Kidney (tissue), 13 donors: ENCODE measurements at regions not wholly inside any gene's neighbourhood (a gene's known extent, or its start where the extent isn't known, plus 50 kb on each side); places are given as distances from the start of the nearest gene placed in this dataset.

Experiments
- DNase-seq, 5 donors: peaks; one replicate each; pipeline ENCODE4 v3.0.0-alpha.2; 2013 to 2020
- FAIRE-seq: peaks from 2 replicates; lab custom pipeline; 2012; peaks lifted over from hg19 to GRCh38; lab: Jason Lieb, UNC
- H3K27ac ChIP-seq, 2 donors: one replicate each; pipeline ENCODE4 v1.7.0; 2013; ENCODE audit warnings: low read depth in 2 of 2, low read length in 2 of 2, inconsistent platforms in 1 of 2
- H3K27me3 ChIP-seq: one replicate; pipeline ENCODE4 v1.7.1; 2013; ENCODE audit warnings: low read length, inconsistent platforms; ENCODE audit not compliant: control insufficient read depth, insufficient read depth
- H3K36me3 ChIP-seq, 3 donors: one replicate each; pipeline versions ENCODE4 v1.7.0 to v1.7.1; 2013; ENCODE audit warnings: low read length in 3 of 3, control low read depth in 1 of 3, inconsistent platforms in 1 of 3; ENCODE audit not compliant: insufficient read depth in 3 of 3, control insufficient read depth in 2 of 3
- H3K4me1 ChIP-seq, 3 donors: one replicate each; pipeline versions ENCODE4 v1.7.0 to v1.7.1; 2013; ENCODE audit warnings: low read length in 3 of 3, inconsistent platforms in 1 of 3, low read depth in 1 of 3; ENCODE audit not compliant: control insufficient read depth in 2 of 3, insufficient read depth in 2 of 3
- H3K4me3 ChIP-seq, 3 donors: one replicate each; pipeline versions ENCODE4 v1.7.0 to v1.8.1; 2013; ENCODE audit warnings: low read length in 3 of 3, control low read depth in 1 of 3, inconsistent platforms in 1 of 3
- H3K9ac ChIP-seq, 3 donors: one replicate each; pipeline versions ENCODE4 v1.7.0 to v1.7.1; 2013; ENCODE audit warnings: low read length in 3 of 3, control low read depth in 1 of 3, inconsistent platforms in 1 of 3
- H3K9me3 ChIP-seq, 3 donors: one replicate each; pipeline versions ENCODE4 v1.7.0 to v1.7.1; 2013; ENCODE audit warnings: low read length in 3 of 3, control low read depth in 1 of 3, inconsistent platforms in 1 of 3; ENCODE audit not compliant: control insufficient read depth in 2 of 3, insufficient read depth in 1 of 3
- intact Hi-C: fragments of 100-400 bp; cut with DNase I; formaldehyde crosslinking; loops from one replicate; pipeline ENCODE4 v1.11.1; 2022
- TF ChIP-seq, protein P1 (sequence below): IDR thresholded peaks from 3 replicates; pipeline ENCODE4 v1.5.1; 2012; ENCODE audit warnings: mild to moderate bottlenecking, moderate library complexity, borderline replicate concordance; ENCODE audit not compliant: insufficient read depth; ENCODE audit errors: extremely low read depth
- donor health status: control.
- donor health status: control.
- donor health status: control.
- donor health status: control.
- donor health status: control.
- donor health status: DM: yes; HTN: yes; CAD: no.
- donor health status: Normal renal cell carcinoma (clear cell type).

DNA sequence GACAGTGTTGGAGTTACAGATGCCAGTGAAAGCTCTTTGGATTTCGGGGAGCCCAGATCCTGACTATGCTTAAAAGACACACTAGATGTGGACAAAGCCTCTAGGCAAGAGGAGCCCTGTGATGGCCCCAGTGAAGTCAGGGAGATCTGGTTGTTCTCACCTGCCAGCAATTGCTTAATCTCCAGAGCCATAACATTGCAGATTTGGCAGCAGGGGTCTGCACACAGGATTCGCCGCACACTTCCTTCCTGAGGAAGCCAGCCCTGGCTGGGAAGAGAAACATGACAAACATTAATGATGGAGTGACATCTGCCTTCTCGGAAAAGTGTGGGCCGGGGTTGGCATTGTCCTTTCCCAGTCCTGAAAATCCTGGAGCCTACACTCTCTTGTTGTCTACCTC, 65.2 kb upstream of the PHF24 start:
- intact Hi-C loops = no loop called here
- Histone ChIP-seq H3K4me3 (no peak overlapping the region), H3K27me3 (no peaks in the 10 kb centered on the region), H3K9me3 (no peaks in the 10 kb centered on the region), H3K9ac (no peak overlapping the region), H3K4me1 (no peaks in the 10 kb centered on the region), H3K36me3 (no peaks in the 10 kb centered on the region), H3K27ac (no peak overlapping the region)
- TF ChIP-seq, protein P1, sequence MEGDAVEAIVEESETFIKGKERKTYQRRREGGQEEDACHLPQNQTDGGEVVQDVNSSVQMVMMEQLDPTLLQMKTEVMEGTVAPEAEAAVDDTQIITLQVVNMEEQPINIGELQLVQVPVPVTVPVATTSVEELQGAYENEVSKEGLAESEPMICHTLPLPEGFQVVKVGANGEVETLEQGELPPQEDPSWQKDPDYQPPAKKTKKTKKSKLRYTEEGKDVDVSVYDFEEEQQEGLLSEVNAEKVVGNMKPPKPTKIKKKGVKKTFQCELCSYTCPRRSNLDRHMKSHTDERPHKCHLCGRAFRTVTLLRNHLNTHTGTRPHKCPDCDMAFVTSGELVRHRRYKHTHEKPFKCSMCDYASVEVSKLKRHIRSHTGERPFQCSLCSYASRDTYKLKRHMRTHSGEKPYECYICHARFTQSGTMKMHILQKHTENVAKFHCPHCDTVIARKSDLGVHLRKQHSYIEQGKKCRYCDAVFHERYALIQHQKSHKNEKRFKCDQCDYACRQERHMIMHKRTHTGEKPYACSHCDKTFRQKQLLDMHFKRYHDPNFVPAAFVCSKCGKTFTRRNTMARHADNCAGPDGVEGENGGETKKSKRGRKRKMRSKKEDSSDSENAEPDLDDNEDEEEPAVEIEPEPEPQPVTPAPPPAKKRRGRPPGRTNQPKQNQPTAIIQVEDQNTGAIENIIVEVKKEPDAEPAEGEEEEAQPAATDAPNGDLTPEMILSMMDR = no peak
- DNase-seq = no peak
- FAIRE-seq = no peak

DNA sequence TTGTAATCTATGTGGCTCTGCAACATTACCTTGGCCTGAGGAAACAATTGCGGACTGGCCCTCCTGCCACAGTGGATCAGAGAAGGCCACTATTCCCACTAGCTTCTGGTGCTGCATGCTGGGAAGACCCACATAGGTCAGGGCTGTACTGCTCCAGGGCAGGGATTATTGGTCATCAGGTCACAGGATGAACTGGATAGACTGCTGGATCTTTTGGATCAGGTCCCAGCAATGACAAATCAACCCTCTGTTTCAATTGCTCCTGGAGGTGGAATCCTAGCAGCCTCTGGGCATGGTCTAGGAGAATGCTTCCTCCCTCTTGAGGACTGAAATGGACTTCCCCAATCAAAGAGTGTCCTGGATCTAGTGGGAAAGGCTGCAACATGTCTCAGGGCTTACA, 66.7 kb upstream of the PHF24 start:
- H3K27ac ChIP-seq = no peak overlapping the region
- H3K9me3 ChIP-seq = no peaks in the 10 kb centered on the region
- TF ChIP-seq, protein P1 = no peak
- H3K9ac ChIP-seq = no peak overlapping the region
- no peaks in the 10 kb centered on the region for H3K27me3 ChIP-seq
- no peak for DNase-seq
- no peak overlapping the region for H3K4me3 ChIP-seq
- intact Hi-C loops = no loop called here
- no peaks in the 10 kb centered on the region for H3K36me3 ChIP-seq
- no peaks in the 10 kb centered on the region for H3K4me1 ChIP-seq
- no peak for FAIRE-seq

DNA sequence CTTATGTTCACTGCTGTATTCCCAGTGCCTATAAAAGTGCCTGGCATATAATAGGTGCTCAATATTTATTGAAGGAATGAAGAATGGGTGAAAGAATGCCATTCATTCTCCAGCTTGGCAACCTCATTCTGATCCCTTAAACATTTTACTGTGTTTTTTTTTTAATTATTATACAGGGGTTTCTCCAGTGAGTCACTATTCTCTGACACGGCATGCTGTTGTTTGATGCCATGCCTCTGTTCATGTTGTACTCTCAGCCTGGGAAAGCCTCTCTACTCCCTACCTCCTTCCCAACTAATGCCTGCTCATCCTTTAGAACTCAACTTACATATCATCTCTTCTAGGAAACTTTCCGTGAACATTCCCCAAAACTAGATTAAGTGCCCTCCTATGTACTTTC, 70.2 kb upstream of the PHF24 start:
- H3K27ac ChIP-seq = no peak overlapping the region
- H3K4me3 ChIP-seq = no peak overlapping the region
- no peaks in the 10 kb centered on the region for H3K9me3 ChIP-seq
- H3K4me1 ChIP-seq = no peaks in the 10 kb centered on the region
- FAIRE-seq (no peak), DNase-seq (no peak)
- no peak overlapping the region for H3K9ac ChIP-seq
- H3K36me3 ChIP-seq = no peaks in the 10 kb centered on the region
- TF ChIP-seq, protein P1 = no peak
- intact Hi-C loops = no loop called here
- no peaks in the 10 kb centered on the region for H3K27me3 ChIP-seq

DNA sequence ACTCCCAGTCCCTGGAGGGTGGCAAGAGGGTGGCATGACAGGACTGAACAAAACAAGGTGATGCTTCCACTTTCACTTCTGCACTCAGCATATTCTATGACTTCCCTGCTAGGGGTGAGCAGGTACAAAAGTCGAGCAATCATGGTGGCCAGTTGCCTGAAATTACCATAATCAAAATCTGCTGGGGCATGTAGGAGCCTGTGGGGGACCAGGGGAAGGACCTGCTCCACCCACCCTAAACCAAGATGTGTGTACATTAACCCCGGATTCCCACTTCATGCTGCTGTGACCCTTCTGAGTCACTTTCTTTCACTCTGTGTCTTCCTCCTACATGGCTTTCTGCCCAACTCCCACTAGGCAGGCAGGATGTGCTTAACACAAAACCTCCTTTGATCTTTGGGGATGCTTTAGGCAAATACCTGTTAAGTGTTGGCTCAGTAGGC, 73.3 kb upstream of the PHF24 start:
- no peak overlapping the region for H3K4me3 ChIP-seq
- H3K27ac ChIP-seq = no peak overlapping the region
- H3K36me3 ChIP-seq = no peaks in the 10 kb centered on the region
- intact Hi-C loops = no loop called here
- DNase-seq (no peak), FAIRE-seq (no peak)
- H3K9ac ChIP-seq = no peak overlapping the region
- no peaks in the 10 kb centered on the region for H3K4me1 ChIP-seq
- no peaks in the 10 kb centered on the region for H3K27me3 ChIP-seq
- TF ChIP-seq, protein P1 = no peak
- H3K9me3 ChIP-seq = no peaks in the 10 kb centered on the region
